Suprapubic skin (tissue), 4 donors: ENCODE measurements at regions not wholly inside any gene's neighbourhood (a gene's known extent, or its start where the extent isn't known, plus 50 kb on each side); places are given as distances from the start of the nearest gene placed in this dataset.

Experiments used
- DNase-seq, 2 donors: peaks; one replicate each; pipeline ENCODE4 v3.0.0-alpha.2; 2019; ENCODE audit warnings: low spot score in 2 of 2
- H3K27ac ChIP-seq: fragments of 200-600 bp; sonication (generic); one replicate; pipeline ENCODE4 v1.5.1; 2019
- H3K27me3 ChIP-seq: fragments of 200-600 bp; sonication (generic); one replicate; pipeline ENCODE4 v1.5.1; 2019
- H3K36me3 ChIP-seq: fragments of 200-600 bp; sonication (generic); one replicate; pipeline ENCODE4 v1.5.1; 2019
- H3K4me1 ChIP-seq: fragments of 200-600 bp; sonication (generic); one replicate; pipeline ENCODE4 v1.5.1; 2019
- H3K4me3 ChIP-seq: fragments of 200-600 bp; sonication (generic); one replicate; pipeline ENCODE4 v1.5.1; 2019; ENCODE audit warnings: mild to moderate bottlenecking
- H3K9me3 ChIP-seq: fragments of 200-600 bp; sonication (generic); one replicate; pipeline ENCODE4 v1.5.1; 2019
- EP300 ChIP-seq: sonication (generic); formaldehyde crosslinking; IDR thresholded peaks from one replicate; pipeline ENCODE4 v1.6.1; 2017; ENCODE audit warnings: antibody characterized with exemption
- POLR2A ChIP-seq, 2 donors: fragments of 450-650 bp; IDR thresholded peaks; one replicate each; pipeline ENCODE4 v1.6.1; 2017; ENCODE audit warnings: antibody characterized with exemption in 2 of 2, mild to moderate bottlenecking in 2 of 2, moderate library complexity in 2 of 2
- POLR2AphosphoS5 ChIP-seq, 3 donors: sonication (generic); formaldehyde crosslinking; IDR thresholded peaks; one replicate each; pipeline ENCODE4 v1.6.1; 2017; ENCODE audit warnings: antibody characterized with exemption in 3 of 3
- WGBS: methylation state at CpG from one replicate; pipeline ENCODE4 v1.1.5; 2018; 5-methylcytosine and 5-hydroxymethylcytosine counted together
- TF ChIP-seq, protein P1 (sequence below), 2 donors: fragments of 200-600 bp in 1 of 2; fragments of 450-650 bp in 1 of 2; sonication (generic) in 1 of 2; IDR thresholded peaks; one replicate each; pipeline ENCODE4 v1.5.1; 2016 to 2019; ENCODE audit warnings: antibody characterized with exemption in 2 of 2, mild to moderate bottlenecking in 1 of 2, moderate library complexity in 1 of 2

DNA sequence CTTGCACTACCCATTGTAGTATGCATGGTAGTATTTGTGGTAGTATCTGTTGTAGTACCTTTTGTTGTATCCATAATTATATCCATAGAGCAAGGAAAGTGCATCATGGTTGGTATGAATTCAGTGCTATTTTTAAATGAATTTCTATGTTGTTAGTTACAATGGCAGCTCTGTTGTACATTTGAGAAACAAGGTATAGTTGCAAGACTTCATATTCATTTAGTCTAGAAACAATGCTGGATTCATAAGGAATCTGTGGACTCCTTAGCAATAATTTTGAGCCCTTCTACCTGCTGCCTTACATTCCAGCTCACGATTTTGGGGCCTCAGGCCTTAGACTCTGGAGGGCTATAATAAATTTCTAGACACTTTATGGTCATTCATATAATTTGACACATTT, 141.8 kb downstream of the FAM43A start:
- 88% methylated on average over 1 of the region's 1 CpG for WGBS
- no peak for TF ChIP-seq POLR2A (IDR thresholded peaks at IDR 0.05)
- TF ChIP-seq POLR2AphosphoS5 (IDR thresholded peaks at IDR 0.05): no peak
- TF ChIP-seq EP300: no peak
- TF ChIP-seq, protein P1, sequence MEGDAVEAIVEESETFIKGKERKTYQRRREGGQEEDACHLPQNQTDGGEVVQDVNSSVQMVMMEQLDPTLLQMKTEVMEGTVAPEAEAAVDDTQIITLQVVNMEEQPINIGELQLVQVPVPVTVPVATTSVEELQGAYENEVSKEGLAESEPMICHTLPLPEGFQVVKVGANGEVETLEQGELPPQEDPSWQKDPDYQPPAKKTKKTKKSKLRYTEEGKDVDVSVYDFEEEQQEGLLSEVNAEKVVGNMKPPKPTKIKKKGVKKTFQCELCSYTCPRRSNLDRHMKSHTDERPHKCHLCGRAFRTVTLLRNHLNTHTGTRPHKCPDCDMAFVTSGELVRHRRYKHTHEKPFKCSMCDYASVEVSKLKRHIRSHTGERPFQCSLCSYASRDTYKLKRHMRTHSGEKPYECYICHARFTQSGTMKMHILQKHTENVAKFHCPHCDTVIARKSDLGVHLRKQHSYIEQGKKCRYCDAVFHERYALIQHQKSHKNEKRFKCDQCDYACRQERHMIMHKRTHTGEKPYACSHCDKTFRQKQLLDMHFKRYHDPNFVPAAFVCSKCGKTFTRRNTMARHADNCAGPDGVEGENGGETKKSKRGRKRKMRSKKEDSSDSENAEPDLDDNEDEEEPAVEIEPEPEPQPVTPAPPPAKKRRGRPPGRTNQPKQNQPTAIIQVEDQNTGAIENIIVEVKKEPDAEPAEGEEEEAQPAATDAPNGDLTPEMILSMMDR (IDR thresholded peaks at IDR 0.05): no peak

DNA sequence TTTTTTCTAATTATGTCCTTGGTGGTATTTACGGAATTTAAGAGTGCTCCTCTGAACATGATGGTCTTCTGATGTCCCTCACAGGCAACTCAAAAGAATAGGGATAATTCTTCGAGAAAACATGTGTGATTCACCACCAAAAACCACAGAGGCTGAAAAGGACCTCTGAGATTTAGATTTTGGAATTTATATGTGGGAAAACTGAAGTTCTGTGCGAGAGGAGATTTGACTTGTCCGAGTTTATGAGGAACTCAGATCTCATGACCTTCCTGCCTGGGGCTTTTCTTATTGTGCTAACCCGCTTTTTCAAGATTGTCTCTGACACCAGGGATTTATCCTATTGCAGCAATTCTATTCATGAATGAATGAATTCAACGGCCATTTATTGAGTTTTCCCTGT, 142.4 kb downstream of the FAM43A start:
- Histone ChIP-seq H3K4me3 (no peak overlapping the region), H3K4me1 (no peaks in the 10 kb centered on the region), H3K27me3 (no peaks in the 10 kb centered on the region), H3K36me3 (no peaks in the 10 kb centered on the region), H3K9me3 (no peaks in the 10 kb centered on the region), H3K27ac (no peak overlapping the region)
- TF ChIP-seq, protein P1 (IDR thresholded peaks at IDR 0.05): no peak
- DNase-seq: no peak
- 85% methylated on average over 6 of the region's 6 CpGs for WGBS

More for the DNA sequence above, 141.8 kb downstream of the FAM43A start:
- no peaks in the 10 kb centered on the region for H3K4me1 ChIP-seq
- H3K27ac ChIP-seq: no peak overlapping the region
- H3K27me3 ChIP-seq: no peaks in the 10 kb centered on the region
- no peak overlapping the region for H3K4me3 ChIP-seq
- H3K9me3 ChIP-seq: no peaks in the 10 kb centered on the region
- DNase-seq: no peak
- no peaks in the 10 kb centered on the region for H3K36me3 ChIP-seq

DNA sequence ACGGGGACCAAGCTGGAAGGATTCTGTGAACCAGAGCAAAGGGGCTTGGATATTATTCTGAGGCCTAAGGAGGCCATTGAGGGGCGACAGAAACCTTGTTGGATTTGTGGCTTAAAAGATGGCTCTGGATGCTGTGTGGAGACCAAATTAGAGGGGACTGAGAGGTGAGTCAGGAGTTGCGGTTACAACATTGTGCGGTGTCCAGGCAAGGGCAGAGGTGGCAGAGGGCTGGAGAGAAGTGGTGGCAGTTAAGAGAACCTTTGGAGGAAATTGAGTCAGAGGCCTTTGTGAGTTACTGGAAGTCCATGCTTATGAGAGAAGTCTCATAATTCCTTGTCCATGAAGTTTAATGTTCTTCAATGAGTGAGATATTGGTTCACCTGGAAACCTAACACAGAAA, 143.2 kb downstream of the FAM43A start:
- no peak for TF ChIP-seq POLR2AphosphoS5 (IDR thresholded peaks at IDR 0.05)
- TF ChIP-seq EP300: no peak
- no peak for TF ChIP-seq POLR2A (IDR thresholded peaks at IDR 0.05)
- TF ChIP-seq, protein P1 (IDR thresholded peaks at IDR 0.05): no peak
- no peaks in the 10 kb centered on the region for H3K9me3 ChIP-seq
- no peaks in the 10 kb centered on the region for H3K36me3 ChIP-seq
- no peak overlapping the region for H3K4me3 ChIP-seq
- WGBS: 83% methylated on average over 4 of the region's 4 CpGs
- H3K27me3 ChIP-seq: no peaks in the 10 kb centered on the region
- H3K27ac ChIP-seq: no peak overlapping the region
- DNase-seq: no peak
- H3K4me1 ChIP-seq: no peaks in the 10 kb centered on the region

DNA sequence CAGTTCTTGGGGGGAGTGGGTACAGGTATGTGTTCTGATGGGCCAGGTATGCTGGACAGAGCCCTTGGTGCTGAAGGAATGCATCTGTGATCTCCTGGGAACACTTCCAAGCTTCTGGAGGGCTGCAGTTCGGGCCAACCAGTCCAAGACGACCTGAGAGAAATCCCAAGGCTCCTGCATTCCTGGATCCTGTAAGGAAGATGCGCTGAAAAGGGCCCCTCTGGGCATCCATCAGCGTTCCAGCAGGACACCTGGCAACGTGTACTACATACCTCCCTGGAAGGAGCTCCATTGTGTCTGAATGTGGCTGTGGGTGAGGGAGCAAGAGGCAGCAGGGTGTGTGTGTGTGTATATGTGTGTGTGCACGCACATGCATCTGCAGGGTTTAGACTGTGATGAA, 144.7 kb downstream of the FAM43A start:
- Histone ChIP-seq H3K27me3 (no peaks in the 10 kb centered on the region), H3K9me3 (no peaks in the 10 kb centered on the region), H3K36me3 (no peaks in the 10 kb centered on the region), H3K27ac (no peak overlapping the region), H3K4me3 (no peak overlapping the region), H3K4me1 (no peaks in the 10 kb centered on the region)
- DNase-seq: no peak
- WGBS: 79% methylated on average over 6 of the region's 6 CpGs
- no peak for TF ChIP-seq EP300
- TF ChIP-seq, protein P1 (IDR thresholded peaks at IDR 0.05): no peak
- no peak for TF ChIP-seq POLR2A (IDR thresholded peaks at IDR 0.05)
- TF ChIP-seq POLR2AphosphoS5 (IDR thresholded peaks at IDR 0.05): no peak

DNA sequence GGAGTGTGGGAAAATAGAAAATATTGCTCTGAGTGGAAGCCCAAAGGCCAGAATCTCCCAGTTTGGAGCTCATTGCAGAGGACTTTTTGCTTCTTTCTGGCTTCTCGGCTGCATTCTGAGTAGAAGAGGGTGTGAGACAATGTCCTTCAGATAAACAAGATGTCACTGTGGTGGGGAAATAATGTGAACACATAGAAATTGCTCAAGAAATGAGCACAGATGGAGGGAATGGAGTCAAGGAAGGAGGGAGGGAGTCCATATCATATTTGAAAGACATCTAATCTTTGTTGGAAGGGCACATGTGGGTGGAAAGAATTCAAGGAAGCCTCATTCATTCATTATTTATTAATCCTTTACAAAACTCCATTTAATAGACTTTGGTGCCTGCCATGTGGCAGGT, 145.3 kb downstream of the FAM43A start:
- Histone ChIP-seq H3K9me3 (no peaks in the 10 kb centered on the region), H3K4me3 (no peak overlapping the region), H3K27me3 (no peaks in the 10 kb centered on the region), H3K4me1 (no peaks in the 10 kb centered on the region), H3K36me3 (no peaks in the 10 kb centered on the region), H3K27ac (no peak overlapping the region)
- no peak for DNase-seq
- TF ChIP-seq EP300 (no peak), POLR2A (IDR thresholded peaks at IDR 0.05) (no peak), POLR2AphosphoS5 (IDR thresholded peaks at IDR 0.05) (no peak)
- TF ChIP-seq, protein P1 (IDR thresholded peaks at IDR 0.05): no peak
- WGBS: 100% methylated on average over 1 of the region's 1 CpG
